ENCODE measurements at regions not wholly inside any gene's neighbourhood (a gene's known extent, or its start where the extent isn't known, plus 50 kb on each side); places are given as distances from the start of the nearest gene placed in this dataset.

- H2AFZ ChIP-seq (replicated peaks; ENCODE audit: low read length, poor library complexity), result no peak overlapping the region
- no peaks in the 10 kb centered on the region for H3K79me1 ChIP-seq (ENCODE audit: low read depth in 1 of 2, low read length in 2 of 2)
- H3K9ac ChIP-seq (ENCODE audit: low read depth, low read length), result no peak overlapping the region
- intact Hi-C loops (cut with micrococcal nuclease) (no loop called here), in situ Hi-C loops (cut with MboI; ENCODE audit: low sequenced_read_pairs) (no loop called here), dilution Hi-C loops (cut with HindIII; ENCODE audit: low sequenced_read_pairs, unreplicated experiment) (no loop called here)
- no peak overlapping the region for H4K91ac ChIP-seq (ENCODE audit: insufficient read depth, low read depth, low read length)
- H2BK120ac ChIP-seq (ENCODE audit: low read depth, low read length), result no peak overlapping the region
- H3K9me1 ChIP-seq (ENCODE audit: insufficient read depth, low read length), result no peaks in the 10 kb centered on the region
- no peak overlapping the region for H3K4me3 ChIP-seq (ENCODE audit: insufficient read depth, low read depth, low read length)
- no peaks in the 10 kb centered on the region for H3K36me3 ChIP-seq (ENCODE audit: control insufficient read depth, insufficient read depth, low read length)
- H3K4me1 ChIP-seq (ENCODE audit: control insufficient read depth, insufficient read depth, low read length), result no peaks in the 10 kb centered on the region
- no peak overlapping the region for H3K23ac ChIP-seq (ENCODE audit: low read depth, low read length)
- H3K14ac ChIP-seq (replicated peaks; ENCODE audit: low read depth, low read length), result no peak overlapping the region
- BruUV-seq (replicated peaks), result no TSS peak
- ChIA-PET CTCF (no interaction called here), POLR2A (ENCODE audit: unreplicated experiment) (no interaction called here)
- H3K56ac ChIP-seq (ENCODE audit: extremely low read depth, insufficient read depth, low read length), result no peak overlapping the region
- H3K4me2 ChIP-seq (ENCODE audit: low read depth, low read length), result no peak overlapping the region
- TF ChIP-seq FOS (IDR thresholded peaks at IDR 0.05; ENCODE audit: low read depth, low read length), result no peak
- TF ChIP-seq MAZ (IDR thresholded peaks at IDR 0.05; ENCODE audit: borderline replicate concordance, low read depth, low read length), result no peak
- H2BK20ac ChIP-seq (ENCODE audit: low read depth, low read length), result no peak overlapping the region
- H3K9me3 ChIP-seq (ENCODE audit: control insufficient read depth, insufficient read depth, low read length), result peaks cover 2% of the 10 kb centered on the region; the same call in 1 of the 2 replicates
- H4K20me1 ChIP-seq (ENCODE audit: insufficient read depth, low read length), result no peaks in the 10 kb centered on the region
- H2BK5ac ChIP-seq (ENCODE audit: low read depth, low read length, poor library complexity, severe bottlenecking), result no peak overlapping the region
- no peak overlapping the region for H2BK15ac ChIP-seq (ENCODE audit: low read depth, low read length)
- H2AK5ac ChIP-seq (ENCODE audit: low read depth, low read length), result no peak overlapping the region
- H3K27me3 ChIP-seq (ENCODE audit: control insufficient read depth, insufficient read depth, low read length), result peaks cover 22% of the 10 kb centered on the region
- H3K27ac ChIP-seq (ENCODE audit: insufficient read depth, low read length), result no peak overlapping the region
- no peak overlapping the region for H3K18ac ChIP-seq (ENCODE audit: low read depth, low read length)
- no peak for DNase-seq
- H4K5ac ChIP-seq (ENCODE audit: low read depth, low read length), result no peak overlapping the region
- no peak overlapping the region for H4K8ac ChIP-seq (ENCODE audit: low read depth in 2 of 2, low read length in 2 of 2)
- ATAC-seq (ENCODE audit: low read depth), result no peak
- no peak overlapping the region for H2AK9ac ChIP-seq (replicated peaks; ENCODE audit: low read depth, low read length, poor library complexity)
- H3K4ac ChIP-seq (ENCODE audit: low read depth, low read length), result no peak overlapping the region
- no CpG with 5 or more reads among the region's 5 CpGs for whole genome bisulfite sequencing, 2 experiments (ENCODE audit: extremely low coverage in 2 of 2, insufficient read length in 1 of 2)
Observed at GRCh38 chr17:65320820-65321219, 183.7 kb downstream of the RGS9 start.

Measured in IMR-90 (cell line).